ENCODE measurements at regions not wholly inside any gene's neighbourhood (a gene's known extent, or its start where the extent isn't known, plus 50 kb on each side); places are given as distances from the start of the nearest gene placed in this dataset.

- DNase-seq (ENCODE audit: low spot score), result no peak
Observed at GRCh38 chr5:73291873-73292272, 118.9 kb downstream of the TMEM174 start.

GRCh38 chr5:73290242-73290641 lies 117.2 kb downstream of the TMEM174 start:
- no peak for DNase-seq (ENCODE audit: low spot score)

- DNase-seq (ENCODE audit: low spot score), result no peak
Observed at GRCh38 chr5:73288803-73289720, 116.1 kb downstream of the TMEM174 start.

GRCh38 chr5:73286896-73287295 lies 113.9 kb downstream of the TMEM174 start:
- DNase-seq (ENCODE audit: low spot score), result no peak

DNA sequence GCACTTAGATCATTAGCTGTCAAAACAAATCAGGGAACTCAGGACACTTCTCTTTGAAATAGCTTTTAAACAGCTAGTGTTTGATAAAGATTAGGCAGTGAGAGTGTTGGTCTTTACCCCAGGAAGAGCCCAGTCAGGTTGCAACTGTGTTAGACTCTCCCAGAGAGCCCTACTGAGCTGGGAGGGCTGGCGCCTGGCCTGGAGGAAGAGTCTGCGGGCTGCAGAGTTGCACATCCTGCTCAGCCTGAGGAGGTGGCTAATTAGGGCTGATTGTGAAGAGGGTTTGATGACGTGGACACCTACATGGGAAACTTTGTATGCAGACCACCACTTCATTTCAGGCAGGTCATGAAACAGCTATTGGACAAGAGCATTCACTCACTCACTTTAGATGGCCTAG lies 112.0 kb downstream of the TMEM174 start:
- DNase-seq (ENCODE audit: low spot score), result no peak

- no peak for DNase-seq (ENCODE audit: low spot score)
Observed at GRCh38 chr5:73284220-73284795, 111.3 kb downstream of the TMEM174 start.

DNA sequence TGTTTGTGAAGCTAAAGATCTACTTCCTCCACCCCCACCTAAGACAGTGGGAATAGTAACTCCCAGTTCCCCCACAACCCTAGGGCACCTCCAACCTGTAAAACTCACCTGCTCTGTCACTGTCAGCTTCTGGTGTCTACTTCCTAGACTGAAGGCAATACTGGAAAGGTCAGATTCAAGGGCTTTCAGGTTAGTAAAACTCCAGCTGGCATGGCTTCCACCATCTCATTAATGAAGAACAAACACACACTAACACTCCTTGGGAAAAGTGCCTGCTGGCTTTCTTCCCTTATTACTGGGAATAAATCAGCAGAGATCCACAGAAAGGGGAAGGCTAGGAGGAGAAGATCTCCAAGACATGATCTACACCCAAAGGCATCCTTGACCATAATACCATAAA lies 109.9 kb downstream of the TMEM174 start:
- DNase-seq (ENCODE audit: low spot score), result no peak

GRCh38 chr5:73282383-73282782 lies 109.4 kb downstream of the TMEM174 start:
- no peak for DNase-seq (ENCODE audit: low spot score)

DNA sequence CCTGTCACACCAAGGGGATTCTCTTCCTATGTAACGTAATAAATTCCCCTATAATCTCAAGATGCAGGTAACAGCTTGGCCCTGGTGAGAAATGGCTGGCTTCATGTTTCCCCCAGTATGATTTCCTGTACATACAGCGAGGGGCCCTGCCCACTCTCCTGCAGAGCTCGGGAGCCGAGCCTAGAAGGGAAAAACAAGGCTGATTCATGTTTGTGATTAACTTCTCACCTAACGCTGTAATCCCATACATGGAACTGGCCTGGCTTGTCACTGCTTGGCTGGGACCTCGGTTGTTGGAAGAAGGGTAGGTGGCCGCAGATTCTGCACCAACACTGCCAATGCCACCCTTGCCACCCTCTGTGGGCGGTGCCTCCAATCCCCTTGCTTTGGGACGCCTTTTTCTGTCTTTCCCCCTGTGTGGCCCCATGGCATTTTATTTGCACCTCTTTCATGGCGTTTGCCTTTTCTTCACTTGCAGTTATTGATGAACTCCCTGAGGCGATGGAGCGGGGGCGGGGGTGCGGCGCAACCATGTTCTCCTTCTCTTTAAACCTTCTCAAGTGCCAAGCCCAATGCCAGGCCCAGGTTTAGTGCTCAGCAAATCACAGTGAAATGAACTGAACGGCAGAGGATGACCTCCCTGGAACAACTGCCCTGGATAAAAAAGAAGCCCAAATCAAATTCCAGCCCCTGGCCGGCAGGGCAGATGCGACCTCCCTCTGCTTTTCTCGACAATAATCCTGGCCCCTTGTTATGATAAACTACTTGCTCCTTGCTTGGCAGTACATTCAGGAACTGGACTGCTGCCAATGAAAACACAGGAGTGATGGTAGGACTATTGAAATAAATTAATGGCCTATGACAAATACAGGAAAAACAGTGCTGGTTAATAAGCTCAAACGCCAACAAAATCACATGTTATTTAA lies 108.1 kb downstream of the TMEM174 start:
- peak; percentile 93 for DNase-seq (ENCODE audit: low spot score)

- DNase-seq (ENCODE audit: low spot score), result no peak
Observed at GRCh38 chr5:73280386-73280785, 107.4 kb downstream of the TMEM174 start.

DNA sequence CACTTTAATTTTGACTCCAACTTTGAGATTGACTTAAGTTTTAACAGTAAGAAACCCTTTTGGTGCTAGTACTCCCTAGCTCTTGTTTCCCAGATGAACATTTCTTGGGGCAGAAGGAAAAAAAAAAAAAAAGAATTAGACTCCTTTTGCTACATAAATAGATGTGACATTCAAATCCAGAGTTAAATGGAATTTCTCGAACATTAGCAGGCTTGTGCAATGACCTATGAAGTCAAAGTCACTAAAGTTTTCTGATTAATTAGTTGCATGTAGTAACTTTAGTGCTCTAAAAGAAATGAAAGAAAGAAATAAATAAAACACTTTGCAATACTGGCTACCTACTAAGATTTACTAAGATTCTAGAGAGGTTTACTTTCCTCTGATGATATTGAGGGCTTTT lies 106.8 kb downstream of the TMEM174 start:
- DNase-seq (ENCODE audit: low spot score), result no peak

GRCh38 chr5:73278693-73279092 lies 105.7 kb downstream of the TMEM174 start:
- DNase-seq (ENCODE audit: low spot score), result peak; percentile 73

DNA sequence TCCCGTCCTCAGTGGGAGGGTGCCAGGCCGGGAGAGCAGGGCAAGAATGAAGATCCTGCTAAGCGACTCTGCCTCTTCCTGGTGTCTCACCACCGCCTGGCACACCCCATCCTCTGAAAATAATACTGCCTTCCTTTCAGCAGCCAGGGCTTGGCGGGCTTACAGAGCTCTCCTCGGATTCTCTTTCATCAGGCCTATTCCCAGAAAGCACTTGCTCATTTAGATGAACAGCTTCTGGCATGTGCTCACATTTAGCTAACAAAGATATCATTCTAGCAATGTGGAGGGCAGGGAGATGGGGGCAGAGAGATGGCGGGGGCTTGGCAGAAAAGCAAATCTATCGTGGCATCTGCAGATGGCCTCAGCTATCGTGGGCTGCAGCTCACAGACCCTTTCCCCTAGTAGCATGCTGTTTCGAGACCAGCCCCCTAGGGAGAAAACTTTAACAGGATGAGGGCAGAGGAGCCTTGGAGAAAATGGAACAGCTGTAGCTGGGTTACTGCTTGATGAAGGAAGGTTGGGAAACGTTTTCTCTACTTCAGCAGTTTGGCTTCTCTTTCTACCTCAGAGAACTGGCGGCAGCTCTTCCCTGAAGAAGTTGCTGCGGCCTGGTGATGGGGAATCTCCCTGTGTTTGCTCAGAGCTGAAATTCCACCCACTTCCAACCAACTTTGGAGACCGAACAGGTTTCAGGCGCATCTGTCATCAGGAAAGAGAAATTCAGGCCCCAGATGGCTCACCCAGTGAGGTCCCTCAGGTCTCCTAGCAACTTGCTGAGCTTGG lies 102.1 kb downstream of the TMEM174 start:
- peak; percentile 42 for DNase-seq (ENCODE audit: low spot score)

DNA sequence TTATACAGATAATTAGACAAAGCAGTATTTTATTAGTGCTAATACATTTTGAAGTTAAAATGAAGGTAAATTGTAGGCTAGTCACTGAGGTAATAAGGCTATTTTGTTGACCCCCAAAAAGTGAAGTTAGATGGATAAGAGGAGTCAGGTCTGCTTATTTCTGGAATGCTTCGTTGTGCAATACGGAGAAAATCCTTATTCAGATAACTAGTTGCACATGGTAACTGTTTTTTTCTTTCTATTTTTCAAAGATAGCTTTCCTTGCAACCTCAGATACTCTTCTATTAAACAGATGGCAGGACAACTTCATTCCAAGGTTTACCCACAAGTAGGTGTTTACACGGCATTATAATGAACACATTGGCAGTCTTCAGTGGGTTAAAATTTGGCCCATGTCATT lies 101.1 kb downstream of the TMEM174 start:
- no peak for DNase-seq (ENCODE audit: low spot score)

GRCh38 chr5:73273379-73274050 lies 100.5 kb downstream of the TMEM174 start:
- DNase-seq (ENCODE audit: low spot score), result no peak

GRCh38 chr5:73272351-73272750 lies 99.4 kb downstream of the TMEM174 start:
- DNase-seq (ENCODE audit: low spot score), result no peak

DNA sequence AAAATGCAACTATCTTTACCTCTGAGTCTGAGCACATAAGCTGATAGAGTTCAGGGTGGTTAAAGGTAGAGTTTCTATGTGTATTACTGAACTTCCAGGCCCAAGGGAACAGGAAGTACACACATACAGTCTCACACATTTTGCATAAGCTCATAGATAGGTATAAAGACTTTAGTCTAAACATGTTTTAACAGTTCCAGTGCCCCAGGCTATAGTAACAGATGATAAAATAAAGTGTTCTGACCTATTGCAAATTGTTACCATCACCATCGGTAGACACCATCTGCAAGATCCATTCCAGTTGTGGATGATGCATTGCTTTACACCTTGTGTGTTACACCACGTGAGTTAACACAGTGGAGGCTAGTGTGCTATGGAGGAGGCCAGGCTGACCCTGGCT lies 95.8 kb downstream of the TMEM174 start:
- DNase-seq (ENCODE audit: low spot score), result no peak

DNA sequence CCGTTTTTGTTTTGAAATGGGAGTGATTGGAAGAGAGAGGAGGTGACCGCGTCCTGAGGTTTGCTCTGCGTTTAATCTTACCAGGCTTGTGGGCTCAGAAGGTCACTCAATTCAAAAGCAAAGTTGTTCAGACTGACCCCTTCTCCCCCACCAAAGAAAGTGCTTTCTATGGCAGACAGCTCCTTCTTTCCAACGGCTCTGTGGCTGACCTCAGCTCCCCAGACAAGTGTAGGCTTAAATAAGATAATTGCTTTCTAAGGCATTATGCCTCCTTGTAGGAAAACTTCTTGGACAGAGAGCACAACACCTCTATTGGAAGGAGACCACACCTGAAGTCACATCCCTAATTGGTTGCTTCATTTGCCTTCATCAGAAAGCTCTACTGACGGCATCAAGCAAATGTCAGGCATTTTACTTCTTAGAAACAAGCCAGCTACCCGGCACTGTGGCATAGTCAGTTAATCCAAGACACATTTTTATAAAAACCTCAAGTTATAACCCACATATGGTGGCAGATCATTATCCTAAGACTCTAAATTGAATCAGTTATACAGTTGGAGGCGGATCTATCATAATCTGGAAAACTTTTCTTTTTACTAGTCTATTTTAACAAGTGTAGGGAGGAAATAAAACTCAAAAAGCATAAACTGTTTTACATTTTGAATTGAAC lies 94.9 kb downstream of the TMEM174 start:
- DNase-seq (ENCODE audit: low spot score), result no peak

- no peak for DNase-seq (ENCODE audit: low spot score)
Observed at GRCh38 chr5:73266925-73267765, 94.2 kb downstream of the TMEM174 start.

Measured in kidney tubule cell (primary cell).